ENCODE measurements at regions not wholly inside any gene's neighbourhood (a gene's known extent, or its start where the extent isn't known, plus 50 kb on each side); places are given as distances from the start of the nearest gene placed in this dataset.
A peak's percentile ranks its signal among the peaks of the same experiment; 100 is the strongest.

DNA sequence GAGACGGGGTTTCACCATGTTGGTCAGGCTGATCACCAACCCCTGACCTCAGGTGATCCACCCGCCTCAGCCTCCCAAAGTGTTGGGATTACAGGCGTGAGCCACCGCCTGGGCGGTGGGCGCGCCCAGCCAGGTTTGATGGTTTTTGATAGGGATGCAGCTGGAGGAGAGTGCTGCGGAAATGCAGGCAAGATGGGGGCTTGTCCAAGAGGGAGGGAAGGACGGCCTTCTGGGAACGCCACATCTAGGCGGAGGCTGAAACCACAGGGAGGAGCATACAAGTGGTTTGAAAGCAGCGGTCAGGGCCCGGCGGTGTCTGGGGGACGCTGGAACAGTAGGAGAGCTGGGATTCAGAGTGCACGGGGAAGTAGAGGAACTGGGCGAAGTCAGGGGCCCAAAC is 134.6 kb downstream of the VRK1 start:
- no peak for DNase-seq
- Mint-ChIP-seq H3K4me1 (ENCODE audit: low read depth) (no peaks in the 10 kb centered on the region), H3K27ac (no peak overlapping the region), H3K4me3 (no peak overlapping the region), H3K9me3 (no peaks in the 10 kb centered on the region), H3K36me3 (ENCODE audit: low read depth) (no peaks in the 10 kb centered on the region), H3K27me3 (no peaks in the 10 kb centered on the region)

DNA sequence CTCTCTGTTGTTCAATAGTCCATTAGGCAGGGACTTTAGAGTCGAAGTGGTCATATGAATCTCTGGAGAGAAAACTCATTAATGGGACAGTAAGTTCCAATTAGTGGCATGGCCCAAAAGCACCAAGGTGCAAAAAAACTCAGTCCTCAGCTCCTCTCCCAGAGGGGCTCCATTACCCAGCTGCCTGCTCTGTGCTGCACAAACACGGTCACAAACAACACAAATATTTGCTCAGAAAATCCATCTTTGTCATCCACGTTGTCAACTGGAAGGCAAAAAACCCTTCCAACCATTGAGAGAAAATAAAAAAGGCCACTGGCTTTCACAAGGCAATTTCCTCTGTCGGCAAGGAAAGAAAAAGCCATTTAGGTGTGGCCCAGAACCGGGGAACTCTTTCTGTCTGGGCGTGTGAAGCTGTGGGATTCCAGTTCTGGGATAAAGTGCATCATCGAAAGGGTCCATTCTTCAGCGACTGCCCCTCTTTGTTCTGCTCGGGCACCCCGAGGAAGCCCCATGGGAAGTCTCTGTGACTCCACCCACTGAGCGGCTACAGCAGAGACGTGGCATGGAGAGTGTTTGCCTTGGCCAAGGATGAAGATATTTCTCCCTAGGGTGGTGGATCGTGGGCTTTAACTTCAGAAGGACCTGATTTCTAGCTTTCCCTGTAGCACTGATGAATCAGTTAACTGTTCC is 137.6 kb downstream of the VRK1 start:
- Mint-ChIP-seq H3K36me3 (ENCODE audit: low read depth) (no peaks in the 10 kb centered on the region), H3K27ac (no peak overlapping the region), H3K9me3 (no peaks in the 10 kb centered on the region), H3K4me3 (no peak overlapping the region), H3K4me1 (ENCODE audit: low read depth) (no peaks in the 10 kb centered on the region), H3K27me3 (no peaks in the 10 kb centered on the region)
- no peak for DNase-seq

GRCh38 chr14:96938946-96939345 is 141.8 kb downstream of the VRK1 start:
- no peak for DNase-seq
- no peak overlapping the region for H3K4me3 Mint-ChIP-seq
- no peaks in the 10 kb centered on the region for H3K4me1 Mint-ChIP-seq (ENCODE audit: low read depth)
- H3K9me3 Mint-ChIP-seq = no peaks in the 10 kb centered on the region
- H3K27me3 Mint-ChIP-seq = no peaks in the 10 kb centered on the region
- no peaks in the 10 kb centered on the region for H3K36me3 Mint-ChIP-seq (ENCODE audit: low read depth)
- H3K27ac Mint-ChIP-seq = no peak overlapping the region

GRCh38 chr14:96940009-96940408 is 142.8 kb downstream of the VRK1 start:
- Mint-ChIP-seq H3K27ac (no peak overlapping the region), H3K36me3 (ENCODE audit: low read depth) (no peaks in the 10 kb centered on the region), H3K4me3 (no peak overlapping the region), H3K27me3 (no peaks in the 10 kb centered on the region), H3K4me1 (ENCODE audit: low read depth) (peaks cover 3% of the 10 kb centered on the region), H3K9me3 (no peaks in the 10 kb centered on the region)
- no peak for DNase-seq

DNA sequence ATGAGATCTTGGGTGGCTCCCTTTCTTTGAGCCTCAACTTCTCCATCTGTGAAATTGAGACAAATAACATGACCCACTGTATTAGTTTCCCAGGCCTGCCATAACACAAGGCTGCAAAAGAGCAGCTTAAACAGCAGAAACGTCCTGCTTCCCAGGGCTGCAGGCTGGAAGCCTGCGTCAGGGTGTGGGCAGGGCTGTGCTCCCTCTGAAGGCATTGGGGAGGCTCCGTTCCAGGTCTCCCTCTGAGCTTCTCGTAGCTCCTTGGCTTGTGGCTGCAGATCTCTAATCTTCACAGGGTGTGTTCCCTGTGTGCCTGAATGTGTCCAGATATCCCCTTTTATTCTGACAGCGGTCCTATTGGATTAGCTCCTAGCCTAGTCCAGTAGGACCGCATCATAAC is 147.1 kb downstream of the VRK1 start:
- Mint-ChIP-seq H3K4me1 (ENCODE audit: low read depth) (peaks cover 13% of the 10 kb centered on the region), H3K36me3 (ENCODE audit: low read depth) (peaks cover 2% of the 10 kb centered on the region)

DNA sequence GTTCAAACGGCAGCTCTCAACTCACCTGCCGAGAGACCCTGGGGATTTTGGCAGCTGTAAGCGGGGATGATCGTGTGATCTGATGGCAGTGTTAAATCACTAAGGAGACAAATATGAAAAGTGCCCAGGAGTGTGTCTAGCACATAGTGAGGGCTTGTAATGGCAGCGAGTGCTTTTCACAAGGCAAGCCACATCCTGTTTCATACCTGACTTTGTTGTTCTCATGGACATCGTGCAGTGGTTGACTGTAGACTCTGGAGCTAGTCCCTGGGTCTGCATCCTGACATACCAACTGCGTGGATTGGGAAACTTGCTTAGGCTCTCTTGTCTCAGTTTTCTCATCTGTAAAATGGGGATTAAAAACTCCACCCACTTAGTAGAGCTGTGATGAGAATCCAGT is 148.5 kb downstream of the VRK1 start:
- no peaks in the 10 kb centered on the region for H3K27me3 Mint-ChIP-seq
- no peak overlapping the region for H3K4me3 Mint-ChIP-seq
- H3K27ac Mint-ChIP-seq = no peak overlapping the region
- peaks cover 21% of the 10 kb centered on the region for H3K4me1 Mint-ChIP-seq (ENCODE audit: low read depth)
- peaks cover 2% of the 10 kb centered on the region for H3K36me3 Mint-ChIP-seq (ENCODE audit: low read depth)
- no peaks in the 10 kb centered on the region for H3K9me3 Mint-ChIP-seq
- no peak for DNase-seq

More for the DNA sequence above, 147.1 kb downstream of the VRK1 start:
- no peak overlapping the region for H3K27ac Mint-ChIP-seq
- H3K4me3 Mint-ChIP-seq = no peak overlapping the region
- DNase-seq = no peak
- H3K27me3 Mint-ChIP-seq = no peaks in the 10 kb centered on the region
- no peaks in the 10 kb centered on the region for H3K9me3 Mint-ChIP-seq

DNA sequence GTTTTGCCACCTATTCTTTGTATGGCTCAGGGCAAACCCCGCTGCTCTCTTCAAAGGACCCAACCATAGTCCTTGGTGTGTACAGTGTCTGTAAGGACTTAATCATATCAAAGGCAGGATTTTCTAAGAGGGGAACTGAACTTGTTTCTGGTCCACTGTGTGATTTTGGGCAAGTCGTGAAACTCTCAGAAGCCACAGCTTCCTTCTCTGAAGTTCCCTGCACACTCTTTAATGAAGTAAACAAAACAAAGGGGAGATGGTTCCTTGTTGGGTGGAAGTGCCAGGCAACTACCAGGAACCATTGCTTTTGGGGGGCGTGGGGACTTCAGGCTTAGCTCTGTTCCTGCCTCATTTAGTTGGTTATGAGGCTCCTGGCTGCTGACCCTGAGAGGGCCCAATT is 152.4 kb downstream of the VRK1 start:
- no peak overlapping the region for H3K27ac Mint-ChIP-seq
- DNase-seq = no peak
- H3K9me3 Mint-ChIP-seq = no peaks in the 10 kb centered on the region
- peaks cover 2% of the 10 kb centered on the region for H3K36me3 Mint-ChIP-seq (ENCODE audit: low read depth)
- H3K27me3 Mint-ChIP-seq = no peaks in the 10 kb centered on the region
- H3K4me3 Mint-ChIP-seq = no peak overlapping the region
- peaks cover 21% of the 10 kb centered on the region for H3K4me1 Mint-ChIP-seq (ENCODE audit: low read depth)

DNA sequence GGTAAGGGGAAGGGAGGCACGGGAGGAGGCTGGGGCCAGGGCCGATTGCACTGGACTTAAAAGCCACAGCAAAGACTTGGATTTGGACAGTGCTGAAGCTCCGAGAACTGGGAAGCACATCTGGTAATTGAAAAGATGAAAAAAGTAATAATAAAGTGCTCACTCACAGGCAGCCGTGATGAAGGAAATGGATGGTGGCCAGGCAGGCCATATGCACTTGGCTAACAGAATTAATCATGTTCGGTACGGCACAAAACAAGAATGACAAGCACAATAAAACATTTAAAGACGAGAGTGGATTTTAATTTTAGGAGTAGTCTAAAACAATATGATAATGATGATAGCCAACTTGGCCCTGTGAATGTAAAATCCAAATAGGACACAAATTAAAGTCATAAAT is 154.3 kb downstream of the VRK1 start:
- Mint-ChIP-seq H3K36me3 (ENCODE audit: low read depth) (peaks cover 2% of the 10 kb centered on the region), H3K4me3 (no peak overlapping the region), H3K27ac (no peak overlapping the region), H3K9me3 (no peaks in the 10 kb centered on the region), H3K4me1 (ENCODE audit: low read depth) (peaks cover 13% of the 10 kb centered on the region), H3K27me3 (no peaks in the 10 kb centered on the region)
- no peak for DNase-seq

- Mint-ChIP-seq H3K27ac (no peak overlapping the region), H3K36me3 (ENCODE audit: low read depth) (peaks cover 2% of the 10 kb centered on the region), H3K4me3 (no peak overlapping the region), H3K9me3 (peaks cover 3% of the 10 kb centered on the region), H3K27me3 (no peaks in the 10 kb centered on the region), H3K4me1 (ENCODE audit: low read depth) (peaks cover 13% of the 10 kb centered on the region)
- DNase-seq = no peak
Measured at GRCh38 chr14:96953087-96953874, 156.1 kb downstream of the VRK1 start.

- Mint-ChIP-seq H3K4me1 (ENCODE audit: low read depth) (peaks cover 13% of the 10 kb centered on the region), H3K27ac (no peak overlapping the region), H3K4me3 (no peak overlapping the region), H3K9me3 (peaks cover 3% of the 10 kb centered on the region), H3K36me3 (ENCODE audit: low read depth) (no peaks in the 10 kb centered on the region), H3K27me3 (no peaks in the 10 kb centered on the region)
- no peak for DNase-seq
Measured at GRCh38 chr14:96953875-96954185, 156.6 kb downstream of the VRK1 start.

DNA sequence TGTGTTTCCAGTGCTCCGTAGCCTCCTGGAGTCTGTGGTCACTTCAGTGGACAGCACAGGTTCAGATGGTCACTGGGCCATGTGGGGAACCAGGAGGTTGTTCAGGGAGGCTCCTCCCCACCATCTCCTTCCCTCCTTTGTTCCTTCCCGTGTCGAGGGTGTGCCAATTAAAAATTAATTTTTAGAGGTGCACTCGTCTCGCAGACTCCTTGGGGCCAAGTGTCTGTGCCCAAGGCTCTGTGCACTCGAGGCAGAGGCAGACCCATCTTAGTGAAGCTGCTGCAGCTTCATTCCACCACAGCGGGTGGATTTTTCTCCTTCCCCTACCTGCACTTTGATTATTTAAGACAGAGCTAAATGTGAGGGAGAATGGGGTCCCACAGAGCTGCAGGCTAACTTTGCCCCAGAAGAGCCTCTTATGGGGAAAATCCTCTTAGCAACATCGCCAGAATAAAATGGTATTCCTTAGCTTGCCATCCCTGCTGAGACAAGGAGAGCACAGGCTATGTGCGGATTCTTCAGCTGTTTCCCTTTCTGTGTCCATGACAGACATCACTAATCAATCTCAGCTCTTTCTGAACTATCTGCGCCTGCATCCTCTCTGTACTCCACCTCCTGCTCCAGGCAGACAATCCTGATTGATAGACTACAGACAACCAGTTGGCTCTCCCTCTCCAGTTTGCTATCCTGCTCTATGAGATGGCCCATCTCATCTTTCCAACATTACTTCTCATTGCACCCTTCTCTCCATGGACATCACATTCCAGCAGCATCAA is 159.5 kb downstream of the VRK1 start:
- no peak overlapping the region for H3K27ac Mint-ChIP-seq
- peaks cover 11% of the 10 kb centered on the region for H3K36me3 Mint-ChIP-seq (ENCODE audit: low read depth)
- peaks cover 14% of the 10 kb centered on the region for H3K9me3 Mint-ChIP-seq
- H3K4me3 Mint-ChIP-seq = no peak overlapping the region
- no peak for DNase-seq
- H3K27me3 Mint-ChIP-seq = no peaks in the 10 kb centered on the region
- peaks cover 17% of the 10 kb centered on the region for H3K4me1 Mint-ChIP-seq (ENCODE audit: low read depth)

- H3K27ac Mint-ChIP-seq = no peak overlapping the region
- H3K4me3 Mint-ChIP-seq = no peak overlapping the region
- H3K36me3 Mint-ChIP-seq (ENCODE audit: low read depth) = peaks cover 15% of the 10 kb centered on the region
- no peak for DNase-seq
- H3K27me3 Mint-ChIP-seq = no peaks in the 10 kb centered on the region
- peaks cover 14% of the 10 kb centered on the region for H3K9me3 Mint-ChIP-seq
- peaks cover 30% of the 10 kb centered on the region for H3K4me1 Mint-ChIP-seq (ENCODE audit: low read depth)
Measured at GRCh38 chr14:96958057-96958456, 160.9 kb downstream of the VRK1 start.

DNA sequence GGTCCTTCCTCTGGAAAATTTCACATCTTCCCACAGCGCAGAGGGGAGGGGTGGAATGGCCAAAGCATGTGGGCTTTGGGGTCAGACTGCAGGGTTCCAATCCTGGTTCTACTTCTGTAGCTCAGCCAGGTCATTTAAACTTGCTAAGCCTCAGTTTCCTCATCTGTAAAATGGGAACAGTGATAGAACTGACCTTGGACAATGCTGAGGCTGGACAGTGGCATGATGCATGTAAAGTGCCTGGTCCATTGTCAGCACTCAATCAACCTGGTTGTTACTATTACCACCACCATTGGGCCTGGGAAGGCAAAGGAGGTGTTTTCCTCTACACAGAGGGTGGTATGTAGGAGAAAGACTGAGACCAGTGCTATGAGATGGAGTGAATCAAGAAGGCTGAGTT is 162.8 kb downstream of the VRK1 start:
- Mint-ChIP-seq H3K27ac (no peak overlapping the region), H3K4me3 (no peak overlapping the region)

DNA sequence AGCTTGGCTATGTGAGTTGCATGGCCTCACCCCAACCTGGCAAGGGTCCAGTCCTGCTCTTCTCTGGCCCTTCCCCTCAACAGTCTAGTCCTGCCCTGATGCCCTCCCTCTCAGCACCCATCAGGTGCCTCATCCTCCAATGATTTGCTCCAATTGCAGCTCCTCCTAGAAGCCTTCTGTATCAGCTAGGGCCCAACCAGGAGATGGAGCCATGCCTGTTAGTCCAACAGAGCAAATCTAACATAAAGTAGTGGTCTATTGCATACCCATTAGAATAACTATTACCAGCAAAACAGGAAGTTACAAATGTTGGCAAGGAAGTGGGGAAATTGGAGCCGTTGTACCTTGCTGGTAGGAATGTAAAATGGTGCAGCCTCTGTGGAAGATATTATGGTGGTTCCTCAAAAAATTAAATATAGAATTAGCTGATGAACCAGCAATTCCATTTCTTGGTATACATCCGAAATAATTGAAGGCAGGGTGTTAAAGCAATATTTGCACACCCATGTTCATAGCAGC is 163.5 kb downstream of the VRK1 start:
- Mint-ChIP-seq H3K4me3 (no peak overlapping the region), H3K36me3 (ENCODE audit: low read depth) (peaks cover 27% of the 10 kb centered on the region), H3K27ac (no peak overlapping the region), H3K27me3 (no peaks in the 10 kb centered on the region), H3K9me3 (peaks cover 20% of the 10 kb centered on the region), H3K4me1 (ENCODE audit: low read depth) (peaks cover 46% of the 10 kb centered on the region)
- no peak for DNase-seq

More for the DNA sequence above, 162.8 kb downstream of the VRK1 start:
- Mint-ChIP-seq H3K36me3 (ENCODE audit: low read depth) (peaks cover 27% of the 10 kb centered on the region), H3K27me3 (no peaks in the 10 kb centered on the region), H3K9me3 (peaks cover 20% of the 10 kb centered on the region), H3K4me1 (ENCODE audit: low read depth) (peaks cover 49% of the 10 kb centered on the region)
- DNase-seq = no peak

GRCh38 chr14:96961895-96962294 is 164.7 kb downstream of the VRK1 start:
- peak overlapping the region; percentile 95 for H3K27ac Mint-ChIP-seq
- H3K9me3 Mint-ChIP-seq = peaks cover 19% of the 10 kb centered on the region
- H3K4me3 Mint-ChIP-seq = no peak overlapping the region
- H3K27me3 Mint-ChIP-seq = no peaks in the 10 kb centered on the region
- DNase-seq = no peak
- H3K36me3 Mint-ChIP-seq (ENCODE audit: low read depth) = peaks cover 27% of the 10 kb centered on the region
- H3K4me1 Mint-ChIP-seq (ENCODE audit: low read depth) = peaks cover 53% of the 10 kb centered on the region
